AG08395 (cell line): ENCODE measurements at regions not wholly inside any gene's neighbourhood (a gene's known extent, or its start where the extent isn't known, plus 50 kb on each side); places are given as distances from the start of the nearest gene placed in this dataset.
"Not testable (repeated sequence)": the region's sequence is repeated elsewhere in the genome, so short reads cannot be mapped to it uniquely, and the experiment has no call there.

ENCODE experiments used
- DNase-seq: peaks from one replicate; pipeline ENCODE4 v3.0.0; 2012; ENCODE audit warnings: mixed read lengths, low spot score

- peak; percentile 10 for DNase-seq
These were observed 148.9 kb upstream of the TBC1D5 start for GRCh38 chr3:17891139-17891856.

GRCh38 chr3:17885986-17886385, 143.6 kb upstream of the TBC1D5 start:
- DNase-seq: no peak

- DNase-seq: no peak
These were observed 140.6 kb upstream of the TBC1D5 start for GRCh38 chr3:17882981-17883380.

GRCh38 chr3:17877299-17877698, 134.9 kb upstream of the TBC1D5 start:
- DNase-seq: no peak

GRCh38 chr3:17874636-17875035, 132.2 kb upstream of the TBC1D5 start:
- no peak for DNase-seq

- DNase-seq: no peak
These were observed 130.0 kb upstream of the TBC1D5 start for GRCh38 chr3:17872457-17872856.

GRCh38 chr3:17865631-17866030, 123.2 kb upstream of the TBC1D5 start:
- no peak for DNase-seq

- DNase-seq: no peak
These were observed 119.0 kb upstream of the TBC1D5 start for GRCh38 chr3:17861476-17861875.

- DNase-seq: not testable (repeated sequence)
These were observed 118.5 kb upstream of the TBC1D5 start for GRCh38 chr3:17860840-17861471.

GRCh38 chr3:17852217-17852616, 109.8 kb upstream of the TBC1D5 start:
- no peak for DNase-seq

GRCh38 chr3:17850448-17850847, 108.0 kb upstream of the TBC1D5 start:
- peak; percentile 66 for DNase-seq

- no peak for DNase-seq
These were observed 105.7 kb upstream of the TBC1D5 start for GRCh38 chr3:17848102-17848501.

GRCh38 chr3:17847156-17847555, 104.7 kb upstream of the TBC1D5 start:
- DNase-seq: no peak

GRCh38 chr3:17846466-17846865, 104.0 kb upstream of the TBC1D5 start:
- DNase-seq: peak; percentile 59

GRCh38 chr3:17845026-17845812, 102.8 kb upstream of the TBC1D5 start:
- peak; percentile 28 for DNase-seq

GRCh38 chr3:17844236-17844635, 101.8 kb upstream of the TBC1D5 start:
- no peak for DNase-seq

- DNase-seq: peak; percentile 71
These were observed 98.9 kb upstream of the TBC1D5 start for GRCh38 chr3:17841190-17841828.

GRCh38 chr3:17840651-17841050, 98.2 kb upstream of the TBC1D5 start:
- no peak for DNase-seq

GRCh38 chr3:17840126-17840525, 97.7 kb upstream of the TBC1D5 start:
- DNase-seq: no peak

- DNase-seq: no peak
These were observed 94.5 kb upstream of the TBC1D5 start for GRCh38 chr3:17836919-17837318.

GRCh38 chr3:17836092-17836491, 93.7 kb upstream of the TBC1D5 start:
- no peak for DNase-seq

GRCh38 chr3:17833786-17834559, 91.5 kb upstream of the TBC1D5 start:
- no peak for DNase-seq
